Keratinocyte (primary cell): ENCODE measurements at regions not wholly inside any gene's neighbourhood (a gene's known extent, or its start where the extent isn't known, plus 50 kb on each side); places are given as distances from the start of the nearest gene placed in this dataset.

Experiments
- EZH2 ChIP-seq: IDR thresholded peaks from one replicate; pipeline ENCODE4 v1.6.1; 2012; ENCODE audit warnings: inconsistent platforms, mild to moderate bottlenecking, low read length, moderate library complexity
- TF ChIP-seq, protein P1 (sequence below), 3 experiments: IDR thresholded peaks in 1 of 3; conservative IDR thresholded peaks in 1 of 3; optimal IDR thresholded peaks in 1 of 3; 2 replicates in 2 of 3; 3 replicates in 1 of 3; pipeline versions ENCODE3 to v1.5.1; 2011; ENCODE audit warnings: low read length in 3 of 3, mild to moderate bottlenecking in 3 of 3, moderate library complexity in 2 of 3, control low read depth in 1 of 3, inconsistent platforms in 1 of 3; ENCODE audit not compliant: insufficient read depth in 2 of 3; ENCODE audit errors: extremely low read depth in 1 of 3

DNA sequence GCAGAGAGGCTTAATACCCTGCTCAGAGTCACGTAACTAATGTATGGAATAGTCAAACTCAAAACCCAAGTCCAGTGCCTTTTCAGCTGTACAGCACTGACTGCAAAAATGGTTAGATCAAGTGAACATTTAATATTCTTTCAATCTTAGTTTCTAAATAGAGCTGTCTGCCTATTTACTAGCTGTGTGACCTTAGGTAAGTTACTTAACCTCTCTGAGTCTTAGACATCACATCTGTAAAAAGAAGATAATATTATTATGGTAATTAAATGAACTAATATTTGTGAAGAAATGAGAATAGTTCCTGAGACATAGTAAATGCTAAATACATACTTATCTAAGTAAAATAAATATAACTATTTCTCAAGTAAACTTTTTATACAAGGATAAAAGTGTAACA lies 235.5 kb downstream of the SAMD5 start:
- TF ChIP-seq, protein P1, sequence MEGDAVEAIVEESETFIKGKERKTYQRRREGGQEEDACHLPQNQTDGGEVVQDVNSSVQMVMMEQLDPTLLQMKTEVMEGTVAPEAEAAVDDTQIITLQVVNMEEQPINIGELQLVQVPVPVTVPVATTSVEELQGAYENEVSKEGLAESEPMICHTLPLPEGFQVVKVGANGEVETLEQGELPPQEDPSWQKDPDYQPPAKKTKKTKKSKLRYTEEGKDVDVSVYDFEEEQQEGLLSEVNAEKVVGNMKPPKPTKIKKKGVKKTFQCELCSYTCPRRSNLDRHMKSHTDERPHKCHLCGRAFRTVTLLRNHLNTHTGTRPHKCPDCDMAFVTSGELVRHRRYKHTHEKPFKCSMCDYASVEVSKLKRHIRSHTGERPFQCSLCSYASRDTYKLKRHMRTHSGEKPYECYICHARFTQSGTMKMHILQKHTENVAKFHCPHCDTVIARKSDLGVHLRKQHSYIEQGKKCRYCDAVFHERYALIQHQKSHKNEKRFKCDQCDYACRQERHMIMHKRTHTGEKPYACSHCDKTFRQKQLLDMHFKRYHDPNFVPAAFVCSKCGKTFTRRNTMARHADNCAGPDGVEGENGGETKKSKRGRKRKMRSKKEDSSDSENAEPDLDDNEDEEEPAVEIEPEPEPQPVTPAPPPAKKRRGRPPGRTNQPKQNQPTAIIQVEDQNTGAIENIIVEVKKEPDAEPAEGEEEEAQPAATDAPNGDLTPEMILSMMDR (optimal IDR thresholded peaks at IDR 0.05 in 1 of 3, IDR thresholded peaks at IDR 0.05 in 1 of 3, conservative IDR thresholded peaks at IDR 0.05 in 1 of 3; ENCODE audit: extremely low read depth in 1 of 3, insufficient read depth in 2 of 3, low read length in 3 of 3) = no peak
- no peak for TF ChIP-seq EZH2
